HG02973 (cell line): ENCODE measurements at regions not wholly inside any gene's neighbourhood (a gene's known extent, or its start where the extent isn't known, plus 50 kb on each side); places are given as distances from the start of the nearest gene placed in this dataset.

Source experiments
- ATAC-seq: cut with Tn5 transposase; IDR thresholded peaks from one replicate; pipeline ENCODE4 v1.9.1; 2021; ENCODE audit warnings: moderate library complexity; ENCODE audit not compliant: unreplicated experiment

DNA sequence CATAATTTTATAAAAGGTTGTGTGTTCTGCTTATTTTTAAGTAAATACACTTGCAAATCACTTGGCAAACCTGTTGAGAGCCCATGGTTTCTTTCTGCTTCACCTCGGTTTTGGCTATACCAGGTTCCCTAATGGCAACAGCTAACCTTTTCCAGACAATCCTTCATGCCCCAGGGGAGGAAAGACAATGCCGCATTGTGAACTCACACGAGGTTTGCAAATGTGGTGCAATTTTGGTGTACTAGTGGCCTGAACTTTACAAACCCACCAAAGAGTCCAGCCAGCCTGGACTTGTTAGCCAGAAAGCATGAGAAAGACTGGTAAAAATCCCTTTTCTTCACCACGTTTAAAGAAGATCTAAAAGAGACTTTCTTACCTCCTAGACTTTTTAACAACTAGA lies 84.8 kb upstream of the SOX4 start:
- no peak for ATAC-seq

- no peak for ATAC-seq
Observed at GRCh38 chr6:21511891-21512550, 81.5 kb upstream of the SOX4 start.

DNA sequence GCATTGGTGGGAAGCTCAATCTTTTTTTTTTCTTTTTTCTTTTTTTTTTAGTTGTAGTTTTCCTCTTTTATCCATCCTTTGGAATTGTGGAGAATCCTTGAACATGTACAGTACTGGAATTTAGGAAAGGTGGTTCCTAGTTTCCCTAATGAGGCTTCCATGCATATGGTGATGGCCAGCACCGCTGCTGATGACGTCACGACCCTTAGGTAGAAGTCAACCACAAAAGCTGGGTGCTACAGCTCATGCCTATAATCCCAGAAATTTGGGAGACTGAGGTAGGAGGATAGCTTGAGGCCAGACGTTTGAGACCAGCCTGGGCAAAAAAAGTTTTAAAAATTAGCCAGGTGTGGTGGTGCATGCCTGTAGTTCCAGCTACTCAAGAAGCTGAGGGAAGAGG lies 79.3 kb upstream of the SOX4 start:
- no peak for ATAC-seq

GRCh38 chr6:21518317-21518716 lies 75.2 kb upstream of the SOX4 start:
- ATAC-seq: no peak

- ATAC-seq: no peak
Observed at GRCh38 chr6:21519642-21520041, 73.9 kb upstream of the SOX4 start.

DNA sequence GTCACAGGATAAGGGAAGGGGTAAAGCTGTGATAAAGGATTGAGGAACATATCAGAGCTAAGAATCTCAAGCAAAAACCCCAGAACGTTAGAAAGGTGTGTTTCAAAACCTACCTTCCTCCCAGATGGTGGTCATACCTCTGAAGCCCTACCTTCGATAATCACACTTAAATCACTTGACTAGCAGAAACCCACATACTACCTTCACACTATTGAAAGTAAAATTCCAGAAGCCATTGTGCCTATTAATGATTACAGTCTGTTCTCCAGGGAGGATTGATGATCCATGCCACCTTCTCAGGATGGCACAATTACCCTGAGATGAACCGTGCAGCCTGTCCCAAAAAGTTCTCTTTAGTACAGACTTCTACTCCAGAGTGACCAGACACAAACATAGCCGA lies 72.3 kb upstream of the SOX4 start:
- ATAC-seq: no peak

- no peak for ATAC-seq
Observed at GRCh38 chr6:21522143-21522747, 71.3 kb upstream of the SOX4 start.

GRCh38 chr6:21522797-21523456 lies 70.6 kb upstream of the SOX4 start:
- ATAC-seq: no peak

GRCh38 chr6:21523652-21524051 lies 69.9 kb upstream of the SOX4 start:
- no peak for ATAC-seq

DNA sequence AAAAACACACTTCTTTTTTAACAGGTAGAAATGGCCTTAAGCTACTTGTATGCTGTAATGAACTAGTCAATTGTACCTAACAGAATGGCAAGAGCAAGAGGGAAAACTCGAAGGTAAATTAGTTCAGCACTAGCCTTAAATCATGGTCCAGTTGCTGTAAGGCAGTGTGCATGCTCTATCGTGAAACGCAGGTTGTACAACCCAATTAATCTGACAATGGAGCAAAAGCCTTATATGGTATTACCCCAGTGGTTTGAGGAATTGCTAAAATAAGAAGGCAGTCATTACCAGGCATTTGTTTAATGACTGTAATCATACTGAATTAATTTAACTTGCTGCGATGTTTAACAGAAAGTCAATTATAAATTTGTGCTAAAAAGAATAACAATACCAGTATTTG lies 69.3 kb upstream of the SOX4 start:
- no peak for ATAC-seq

DNA sequence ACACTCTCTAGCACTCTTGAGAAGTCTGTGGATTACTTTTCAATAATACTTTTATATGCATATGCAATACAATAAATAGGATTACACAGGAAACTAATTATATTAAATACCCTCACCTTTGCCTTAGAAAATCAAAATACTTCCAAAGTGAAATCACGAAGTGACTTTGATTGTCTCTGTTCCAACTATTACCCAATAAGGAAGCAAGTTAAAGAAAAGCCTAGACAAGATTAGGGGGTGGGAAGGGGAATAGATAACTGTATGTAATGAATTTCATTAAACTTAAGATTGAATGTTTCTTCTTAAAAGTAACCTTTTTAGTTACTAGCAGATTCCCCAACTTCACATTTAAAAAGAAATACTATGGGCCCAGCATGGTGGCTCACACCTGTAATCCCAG lies 66.6 kb upstream of the SOX4 start:
- no peak for ATAC-seq

DNA sequence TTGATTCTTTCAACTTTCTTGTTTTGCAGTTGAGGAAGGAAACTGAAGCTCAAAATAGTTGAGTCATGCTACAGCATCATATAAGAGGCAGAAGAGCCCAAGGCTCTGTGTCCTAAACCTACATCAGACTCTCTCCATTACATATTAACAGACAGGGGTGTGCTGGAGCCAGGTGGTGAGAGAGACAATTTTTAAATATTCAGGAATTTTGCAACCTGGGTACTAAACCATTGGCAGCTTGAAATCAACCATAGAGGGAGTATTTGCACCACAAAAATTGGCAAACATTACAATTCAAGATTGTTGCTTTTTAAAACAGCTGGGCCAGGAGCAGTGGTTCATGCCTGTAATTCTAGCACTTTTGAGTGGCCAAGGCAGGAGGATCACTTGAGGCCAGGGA lies 65.8 kb upstream of the SOX4 start:
- ATAC-seq: no peak

DNA sequence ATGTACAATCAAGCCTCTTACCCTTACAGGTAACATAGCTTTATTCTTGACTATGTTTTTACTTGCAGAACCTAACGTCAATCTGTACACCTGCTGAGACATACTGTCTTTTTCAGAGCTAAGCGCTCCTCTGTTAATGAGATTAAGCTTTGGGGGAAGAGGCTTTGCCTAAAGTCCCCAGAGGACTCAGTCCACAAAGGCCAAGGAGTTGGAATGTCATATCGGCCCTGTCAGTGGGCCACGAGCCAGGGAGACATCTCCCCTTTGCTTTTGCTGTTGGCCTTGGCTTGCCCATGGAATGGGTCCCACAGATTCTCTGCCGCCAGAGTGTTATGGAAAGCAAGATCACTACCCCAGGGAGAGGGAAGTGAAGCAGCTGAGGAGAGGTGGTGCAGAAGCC lies 64.1 kb upstream of the SOX4 start:
- no peak for ATAC-seq

GRCh38 chr6:21531393-21531792 lies 62.2 kb upstream of the SOX4 start:
- no peak for ATAC-seq

DNA sequence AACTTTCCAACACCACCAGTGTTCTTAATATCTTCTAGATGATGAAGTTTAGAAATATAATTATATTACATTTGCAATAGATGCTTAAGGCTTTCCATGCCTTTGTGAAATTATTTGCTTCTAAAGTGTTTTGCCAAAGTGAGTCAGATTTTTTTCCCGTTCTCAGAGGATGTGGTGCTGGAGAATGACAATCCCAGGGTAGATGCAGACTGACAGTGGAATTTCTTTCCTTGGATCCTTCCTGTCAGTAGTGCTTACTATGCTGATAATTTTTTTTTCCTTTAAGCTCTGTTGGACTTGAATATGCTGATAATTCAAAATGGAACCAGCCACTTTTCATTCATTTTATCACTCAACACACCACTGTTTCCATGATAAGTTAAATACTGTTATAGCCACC lies 59.9 kb upstream of the SOX4 start:
- ATAC-seq: no peak

DNA sequence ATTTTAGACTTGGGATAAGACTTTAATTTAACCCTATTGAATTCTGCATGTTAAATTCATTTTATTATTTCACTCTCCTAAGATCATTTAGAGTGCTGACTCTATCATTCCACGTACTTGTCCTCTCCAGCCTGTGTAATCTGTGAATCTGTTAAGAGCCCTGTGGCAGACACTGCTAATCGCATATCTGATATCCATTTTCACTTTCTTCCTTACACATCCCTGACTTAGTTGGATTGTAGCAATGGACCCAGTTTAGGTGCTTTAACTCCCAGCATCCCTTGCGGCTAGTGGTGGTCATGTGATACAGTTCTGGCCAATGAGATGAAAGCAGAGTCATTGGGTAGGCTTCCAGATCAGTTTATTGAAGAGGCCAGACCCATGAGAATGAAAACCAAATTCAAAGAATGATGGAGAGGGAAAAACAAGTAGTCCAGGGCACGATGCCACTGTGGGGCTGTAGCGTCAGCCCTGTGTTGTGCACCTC lies 57.2 kb upstream of the SOX4 start:
- no peak for ATAC-seq

DNA sequence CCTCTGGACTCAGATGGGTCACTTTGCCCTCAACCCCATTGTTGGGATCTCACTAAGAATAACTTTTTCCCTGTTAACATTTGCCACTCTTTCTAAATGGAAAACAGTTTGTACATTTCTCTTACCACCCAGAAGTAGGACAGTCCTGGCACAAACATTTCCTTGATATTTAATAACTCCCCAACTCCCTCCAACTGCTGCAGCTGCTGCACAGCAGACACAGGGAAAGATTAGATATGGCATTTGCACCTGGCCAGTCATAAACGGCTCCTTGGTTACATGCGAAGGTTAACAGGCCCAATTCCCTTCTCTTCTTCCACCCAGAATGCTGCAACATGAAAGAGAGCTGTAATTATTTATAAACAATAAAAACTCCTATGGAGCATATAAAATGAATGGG lies 55.9 kb upstream of the SOX4 start:
- ATAC-seq: no peak

GRCh38 chr6:21538186-21538798 lies 55.3 kb upstream of the SOX4 start:
- ATAC-seq: no peak

- no peak for ATAC-seq
Observed at GRCh38 chr6:21539621-21540100, 53.9 kb upstream of the SOX4 start.
